ENCODE measurements at regions not wholly inside any gene's neighbourhood (a gene's known extent, or its start where the extent isn't known, plus 50 kb on each side); places are given as distances from the start of the nearest gene placed in this dataset.

- POLR2A ChIA-PET: no interaction called here
- peaks cover 46% of the 10 kb centered on the region for H3K9me3 Mint-ChIP-seq
- no peak overlapping the region for H3K4me3 Mint-ChIP-seq
- no peak for DNase-seq (ENCODE audit: low spot score)
- no peak for ATAC-seq
- peaks cover under 1% of the 10 kb centered on the region; the same call in 1 of the 2 replicates for H3K4me1 Mint-ChIP-seq
- H3K27me3 Mint-ChIP-seq (ENCODE audit: low read depth): no peaks in the 10 kb centered on the region; the same call in 1 of the 2 replicates
- no peak overlapping the region for H3K27ac Mint-ChIP-seq
- CTCF ChIA-PET: no interaction called here
- TF ChIP-seq NFE2L1 (CRISPR knock-in tag; IDR thresholded peaks at IDR 0.05) (no peak), SMAD3 (CRISPR knock-in tag; IDR thresholded peaks at IDR 0.05; ENCODE audit: borderline replicate concordance) (no peak), ATF3 (CRISPR knock-in tag; conservative IDR thresholded peaks at IDR 0.05) (no peak), MYBL2 (CRISPR knock-in tag; IDR thresholded peaks at IDR 0.05) (no peak), ARID4B (CRISPR knock-in tag; IDR thresholded peaks at IDR 0.05; ENCODE audit: borderline replicate concordance) (no peak), E2F5 (CRISPR knock-in tag; IDR thresholded peaks at IDR 0.05) (no peak), ESRRA (CRISPR knock-in tag; IDR thresholded peaks at IDR 0.05; ENCODE audit: borderline replicate concordance) (no peak), NR1H2 (CRISPR knock-in tag; IDR thresholded peaks at IDR 0.05) (no peak), AR (CRISPR knock-in tag; IDR thresholded peaks at IDR 0.05) (no peak), ZNF138 (CRISPR knock-in tag; conservative IDR thresholded peaks at IDR 0.05) (no peak), ZNF317 (CRISPR knock-in tag; IDR thresholded peaks at IDR 0.05; ENCODE audit: borderline replicate concordance, low read depth) (no peak), TP53 (CRISPR knock-in tag; IDR thresholded peaks at IDR 0.05) (no peak), JAZF1 (CRISPR knock-in tag; IDR thresholded peaks at IDR 0.05) (no peak), FOXK1 (CRISPR knock-in tag; IDR thresholded peaks at IDR 0.05) (no peak), MXD4 (CRISPR knock-in tag; IDR thresholded peaks at IDR 0.05; ENCODE audit: borderline replicate concordance) (no peak), ZBTB21 (CRISPR knock-in tag; IDR thresholded peaks at IDR 0.05; ENCODE audit: borderline replicate concordance) (no peak), JUN (CRISPR knock-in tag; IDR thresholded peaks at IDR 0.05) (no peak), RELA (CRISPR knock-in tag; IDR thresholded peaks at IDR 0.05; ENCODE audit: borderline replicate concordance) (no peak), OVOL2 (CRISPR knock-in tag; IDR thresholded peaks at IDR 0.05; ENCODE audit: borderline replicate concordance) (no peak)
- TF ChIP-seq, protein P1, sequence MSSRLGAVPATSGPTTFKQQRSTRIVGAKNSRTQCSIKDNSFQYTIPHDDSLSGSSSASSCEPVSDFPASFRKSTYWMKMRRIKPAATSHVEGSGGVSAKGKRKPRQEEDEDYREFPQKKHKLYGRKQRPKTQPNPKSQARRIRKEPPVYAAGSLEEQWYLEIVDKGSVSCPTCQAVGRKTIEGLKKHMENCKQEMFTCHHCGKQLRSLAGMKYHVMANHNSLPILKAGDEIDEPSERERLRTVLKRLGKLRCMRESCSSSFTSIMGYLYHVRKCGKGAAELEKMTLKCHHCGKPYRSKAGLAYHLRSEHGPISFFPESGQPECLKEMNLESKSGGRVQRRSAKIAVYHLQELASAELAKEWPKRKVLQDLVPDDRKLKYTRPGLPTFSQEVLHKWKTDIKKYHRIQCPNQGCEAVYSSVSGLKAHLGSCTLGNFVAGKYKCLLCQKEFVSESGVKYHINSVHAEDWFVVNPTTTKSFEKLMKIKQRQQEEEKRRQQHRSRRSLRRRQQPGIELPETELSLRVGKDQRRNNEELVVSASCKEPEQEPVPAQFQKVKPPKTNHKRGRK (CRISPR knock-in tag; IDR thresholded peaks at IDR 0.05; ENCODE audit: borderline replicate concordance): no peak
- H3K36me3 Mint-ChIP-seq: peaks cover 37% of the 10 kb centered on the region
Measured at GRCh38 chr13:40878823-40879222, 89.4 kb downstream of the SLC25A15 start.

Data from WTC11 (cell line).